ENCODE measurements at regions not wholly inside any gene's neighbourhood (a gene's known extent, or its start where the extent isn't known, plus 50 kb on each side); places are given as distances from the start of the nearest gene placed in this dataset.

- no peaks in the 10 kb centered on the region for H3K9me3 ChIP-seq (ENCODE audit: insufficient read depth in 2 of 2, low read depth in 1 of 2, low read length in 1 of 2)
- no peak overlapping the region for H3K9ac ChIP-seq (replicated peaks in 1 of 4; ENCODE audit: extremely low read depth in 1 of 4, low read depth in 3 of 4, low read length in 3 of 4)
- H3K27ac ChIP-seq (ENCODE audit: low read depth, low read length), result no peak overlapping the region
- H2AK5ac ChIP-seq (ENCODE audit: low read depth, low read length), result no peak overlapping the region
- H2AFZ ChIP-seq (ENCODE audit: low read length), result no peak overlapping the region
- H2BK15ac ChIP-seq (ENCODE audit: low read length), result no peak overlapping the region
- CTCF ChIA-PET (ENCODE audit: partially characterized antibody), result interaction anchor here (1.2 to 1.6 kb wide), 2 partner anchors 24 to 175 kb away, joined by 4 read pairs; no protein-coding TSS in a partner anchor
- no peak overlapping the region for H4K5ac ChIP-seq (ENCODE audit: insufficient read length, low read depth, low read length)
- H3K4me2 ChIP-seq (ENCODE audit: insufficient read depth in 1 of 2, low read depth in 2 of 2, low read length in 2 of 2), result no peak overlapping the region
- peaks cover 0 to 12% (median 4%) of the 10 kb centered on the region in 4 experiments; a peak in 4 of 7 replicates for H3K4me1 ChIP-seq (replicated peaks in 1 of 4; ENCODE audit: control insufficient read depth in 3 of 4, insufficient read depth in 4 of 4, low read length in 3 of 4)
- no peak overlapping the region for H4K91ac ChIP-seq (replicated peaks; ENCODE audit: insufficient read length, low read length)
- H3K14ac ChIP-seq (ENCODE audit: insufficient read length), result no peak overlapping the region
- no peak overlapping the region for H2BK5ac ChIP-seq (ENCODE audit: low read depth, low read length)
- WGBS, 2 experiments (ENCODE audit: extremely low coverage in 1 of 2, insufficient coverage in 1 of 2, insufficient read length in 1 of 2, insufficient replicate concordance in 2 of 2, low coverage in 1 of 2, low lambda C conversion rate in 2 of 2, missing lambda C conversion rate in 1 of 2), result 90% methylated on average over 4 of the region's 4 CpGs; no CpG with 5 or more reads in 1 of the 2 experiments
- no peak overlapping the region for H3K18ac ChIP-seq (ENCODE audit: extremely low read depth, low read length)
- no peak overlapping the region for H2BK20ac ChIP-seq (ENCODE audit: low read length)
- no peaks in the 10 kb centered on the region for H3K36me3 ChIP-seq (ENCODE audit: control insufficient read depth in 2 of 4, insufficient read depth in 4 of 4, low read length in 3 of 4)
- H3K4ac ChIP-seq (replicated peaks; ENCODE audit: insufficient read length, low read depth, low read length), result no peak overlapping the region
- H3K27me3 ChIP-seq (replicated peaks in 1 of 4; ENCODE audit: control insufficient read depth in 3 of 4, extremely low read depth in 1 of 4, insufficient read depth in 3 of 4, low read length in 3 of 4), result no peaks in the 10 kb centered on the region
- TF ChIP-seq TAF1 (IDR thresholded peaks at IDR 0.05; ENCODE audit: low read depth, low read length), result no peak
- no peak for TF ChIP-seq TAF7 (optimal IDR thresholded peaks at IDR 0.05; ENCODE audit: borderline replicate concordance, low read depth, low read length)
- TF ChIP-seq HDAC6 (IDR thresholded peaks at IDR 0.05; ENCODE audit: low read depth, low read length), result no peak
- TF ChIP-seq RAD21 (IDR thresholded peaks at IDR 0.05 in 1 of 2, conservative IDR thresholded peaks at IDR 0.05 in 1 of 2; ENCODE audit: low read depth in 2 of 2, low read length in 2 of 2), result no peak
- TF ChIP-seq TCF12 (IDR thresholded peaks at IDR 0.05; ENCODE audit: low read depth, low read length), result no peak
- no peak for TF ChIP-seq SAP30 (IDR thresholded peaks at IDR 0.05; ENCODE audit: insufficient read depth, insufficient replicate concordance, low read length)
- TF ChIP-seq EZH2 (IDR thresholded peaks at IDR 0.05; ENCODE audit: low read depth, low read length, severe bottlenecking), result no peak
- TF ChIP-seq RNF2 (IDR thresholded peaks at IDR 0.05; ENCODE audit: borderline replicate concordance, low read depth, low read length, missing control alignments, poor library complexity, severe bottlenecking), result no peak
- no peak for TF ChIP-seq RFX5 (IDR thresholded peaks at IDR 0.05; ENCODE audit: borderline replicate concordance, low read depth, low read length)
- no peak for TF ChIP-seq POLR2AphosphoS5 (IDR thresholded peaks at IDR 0.05; ENCODE audit: low read depth, low read length)
- TF ChIP-seq CEBPB (IDR thresholded peaks at IDR 0.05; ENCODE audit: low read depth, low read length), result no peak
- no peak for TF ChIP-seq SIRT6 (IDR thresholded peaks at IDR 0.05; ENCODE audit: low read length)
- H3K23ac ChIP-seq (ENCODE audit: insufficient read length), result no peak overlapping the region
- H3K79me1 ChIP-seq (ENCODE audit: low read depth, low read length), result no peaks in the 10 kb centered on the region
- no peaks in the 10 kb centered on the region for H4K20me1 ChIP-seq (replicated peaks in 1 of 2; ENCODE audit: control insufficient read depth in 1 of 2, insufficient read depth in 2 of 2, low read length in 2 of 2)
- H2BK12ac ChIP-seq (ENCODE audit: low read depth, low read length), result no peak overlapping the region
- no peak overlapping the region for H3K56ac ChIP-seq (replicated peaks; ENCODE audit: insufficient read length, low read depth, low read length)
- no peak overlapping the region for H2BK120ac ChIP-seq (replicated peaks; ENCODE audit: low read depth, low read length)
- H3K23me2 ChIP-seq (ENCODE audit: low read depth, low read length), result peaks cover 3% of the 10 kb centered on the region; the same call in 1 of the 2 replicates
- no peak for DNase-seq (ENCODE audit: low read depth in 1 of 2, low spot score in 2 of 2)
- no peak overlapping the region for H3K4me3 ChIP-seq (ENCODE audit: extremely low read depth in 1 of 4, insufficient read depth in 2 of 4, low read depth in 3 of 4, low read length in 4 of 4)
- POLR2A ChIA-PET (ENCODE audit: partially characterized antibody), result no interaction called here
- FAIRE-seq, result no peak
- no peak overlapping the region for H4K8ac ChIP-seq (ENCODE audit: extremely low read depth, insufficient read depth, low read length)
- H3K79me2 ChIP-seq (ENCODE audit: control insufficient read depth in 1 of 2, insufficient read depth in 2 of 2, low read length in 2 of 2), result no peaks in the 10 kb centered on the region
Observed at GRCh38 chr16:66049865-66050264, 316.6 kb upstream of the CDH5 start.

Measured in H1 (cell line).